DND-41 (cell line): ENCODE measurements at regions not wholly inside any gene's neighbourhood (a gene's known extent, or its start where the extent isn't known, plus 50 kb on each side); places are given as distances from the start of the nearest gene placed in this dataset.

Experiments
- ATAC-seq: fragments of 200-7000 bp; cut with Tn5 transposase; 3 replicates; pipeline ENCODE4 v1.9.1; 2021; ENCODE audit warnings: low read depth; ENCODE audit not compliant: insufficient read depth
- DNase-seq: peaks from one replicate; pipeline ENCODE4 v3.0.0-alpha.2; 2020
- H2AFZ ChIP-seq: 2 replicates; pipeline ENCODE4 v1.6.0; 2012; ENCODE audit warnings: low read depth, low read length
- H3K27ac ChIP-seq: 2 replicates; pipeline ENCODE4 v1.5.1; 2012; ENCODE audit warnings: low read length, inconsistent platforms
- H3K27me3 ChIP-seq: fragments of 200-600 bp; sonication (generic); 2 replicates; pipeline ENCODE4 v1.6.0; 2012; ENCODE audit warnings: low read length, mild to moderate bottlenecking, inconsistent platforms; ENCODE audit not compliant: insufficient read depth, poor library complexity
- H3K36me3 ChIP-seq: 2 replicates; pipeline ENCODE4 v1.5.1; 2012; ENCODE audit warnings: low read length, inconsistent platforms; ENCODE audit not compliant: insufficient read depth
- H3K4me1 ChIP-seq: 2 replicates; pipeline ENCODE4 v1.5.1; 2012; ENCODE audit warnings: mild to moderate bottlenecking, low read length; ENCODE audit not compliant: insufficient read depth
- H3K4me2 ChIP-seq: 2 replicates; pipeline ENCODE4 v1.6.0; 2012; ENCODE audit warnings: mild to moderate bottlenecking, moderate library complexity, low read length, inconsistent platforms; ENCODE audit not compliant: insufficient read depth
- H3K4me3 ChIP-seq, 2 experiments: fragments of 200-600 bp in 1 of 2; shearing (Covaris generic) in 1 of 2; 2 replicates each; pipeline ENCODE4 v1.5.1; 2012 to 2016; ENCODE audit warnings: inconsistent platforms in 2 of 2, low read length in 2 of 2, mild to moderate bottlenecking in 2 of 2, low read depth in 1 of 2, moderate library complexity in 1 of 2
- H3K79me2 ChIP-seq: 2 replicates; pipeline ENCODE4 v1.6.0; 2012; ENCODE audit warnings: low read length, inconsistent platforms; ENCODE audit not compliant: insufficient read depth
- H3K9ac ChIP-seq: 2 replicates; pipeline ENCODE4 v1.6.0; 2012; ENCODE audit warnings: low read depth, mild to moderate bottlenecking, inconsistent platforms, low read length, moderate library complexity
- H3K9me3 ChIP-seq: 2 replicates; pipeline ENCODE4 v1.5.1; 2012; ENCODE audit warnings: low read length, moderate library complexity, mild to moderate bottlenecking, inconsistent platforms; ENCODE audit not compliant: insufficient read depth, severe bottlenecking
- H4K20me1 ChIP-seq: 2 replicates; pipeline ENCODE4 v1.6.0; 2012; ENCODE audit warnings: low read length; ENCODE audit not compliant: insufficient read depth
- EZH2 ChIP-seq: IDR thresholded peaks from 3 replicates; pipeline ENCODE4 v1.6.1; 2012; ENCODE audit warnings: borderline replicate concordance, low read depth, mild to moderate bottlenecking, moderate library complexity, low read length, inconsistent platforms; ENCODE audit not compliant: severe bottlenecking
- TF ChIP-seq, protein P1 (sequence below): IDR thresholded peaks from 2 replicates; pipeline ENCODE4 v1.5.1; 2012; ENCODE audit warnings: borderline replicate concordance, low read length, moderate library complexity, mild to moderate bottlenecking; ENCODE audit not compliant: poor library complexity, severe bottlenecking; ENCODE audit errors: extremely low read depth

DNA sequence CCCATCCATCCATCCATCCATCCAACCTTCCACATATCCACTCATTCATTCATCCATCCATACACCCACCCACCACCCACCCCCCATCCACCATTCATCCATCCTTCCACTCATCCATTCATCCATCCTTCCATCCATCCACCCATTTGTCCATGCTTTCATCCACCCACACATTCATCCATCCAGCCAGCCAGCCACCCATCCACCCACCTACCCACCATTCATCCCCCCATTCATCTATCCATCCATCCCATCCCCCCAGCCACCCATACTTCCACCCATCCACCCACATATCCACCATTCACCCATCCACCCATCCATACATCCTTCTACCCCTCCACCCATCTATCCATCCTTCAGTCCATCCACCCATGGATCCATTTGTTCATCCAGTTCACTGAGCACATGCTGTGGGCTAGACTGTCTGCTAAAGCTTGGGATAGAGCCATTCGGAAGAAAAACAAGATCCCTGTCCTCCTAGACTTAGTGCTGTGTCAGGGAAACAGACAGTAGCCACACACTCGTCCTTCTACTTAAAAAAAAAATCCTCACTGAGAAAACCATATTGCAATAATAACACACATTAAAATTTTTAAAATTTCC is 377.5 kb downstream of the ADGRD1 start:
- no peak overlapping the region for H3K27ac ChIP-seq
- TF ChIP-seq EZH2, result no peak
- TF ChIP-seq, protein P1, sequence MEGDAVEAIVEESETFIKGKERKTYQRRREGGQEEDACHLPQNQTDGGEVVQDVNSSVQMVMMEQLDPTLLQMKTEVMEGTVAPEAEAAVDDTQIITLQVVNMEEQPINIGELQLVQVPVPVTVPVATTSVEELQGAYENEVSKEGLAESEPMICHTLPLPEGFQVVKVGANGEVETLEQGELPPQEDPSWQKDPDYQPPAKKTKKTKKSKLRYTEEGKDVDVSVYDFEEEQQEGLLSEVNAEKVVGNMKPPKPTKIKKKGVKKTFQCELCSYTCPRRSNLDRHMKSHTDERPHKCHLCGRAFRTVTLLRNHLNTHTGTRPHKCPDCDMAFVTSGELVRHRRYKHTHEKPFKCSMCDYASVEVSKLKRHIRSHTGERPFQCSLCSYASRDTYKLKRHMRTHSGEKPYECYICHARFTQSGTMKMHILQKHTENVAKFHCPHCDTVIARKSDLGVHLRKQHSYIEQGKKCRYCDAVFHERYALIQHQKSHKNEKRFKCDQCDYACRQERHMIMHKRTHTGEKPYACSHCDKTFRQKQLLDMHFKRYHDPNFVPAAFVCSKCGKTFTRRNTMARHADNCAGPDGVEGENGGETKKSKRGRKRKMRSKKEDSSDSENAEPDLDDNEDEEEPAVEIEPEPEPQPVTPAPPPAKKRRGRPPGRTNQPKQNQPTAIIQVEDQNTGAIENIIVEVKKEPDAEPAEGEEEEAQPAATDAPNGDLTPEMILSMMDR, result no peak
- no peaks in the 10 kb centered on the region for H3K27me3 ChIP-seq
- no peaks in the 10 kb centered on the region for H3K9me3 ChIP-seq
- ATAC-seq (no peak), DNase-seq (no peak)
- H2AFZ ChIP-seq, result no peak overlapping the region
- H3K9ac ChIP-seq, result no peak overlapping the region
- H3K36me3 ChIP-seq, result no peaks in the 10 kb centered on the region
- no peaks in the 10 kb centered on the region for H3K79me2 ChIP-seq
- no peak overlapping the region for H3K4me2 ChIP-seq
- H3K4me1 ChIP-seq, result no peaks in the 10 kb centered on the region
- no peak overlapping the region for H3K4me3 ChIP-seq
- no peaks in the 10 kb centered on the region for H4K20me1 ChIP-seq

DNA sequence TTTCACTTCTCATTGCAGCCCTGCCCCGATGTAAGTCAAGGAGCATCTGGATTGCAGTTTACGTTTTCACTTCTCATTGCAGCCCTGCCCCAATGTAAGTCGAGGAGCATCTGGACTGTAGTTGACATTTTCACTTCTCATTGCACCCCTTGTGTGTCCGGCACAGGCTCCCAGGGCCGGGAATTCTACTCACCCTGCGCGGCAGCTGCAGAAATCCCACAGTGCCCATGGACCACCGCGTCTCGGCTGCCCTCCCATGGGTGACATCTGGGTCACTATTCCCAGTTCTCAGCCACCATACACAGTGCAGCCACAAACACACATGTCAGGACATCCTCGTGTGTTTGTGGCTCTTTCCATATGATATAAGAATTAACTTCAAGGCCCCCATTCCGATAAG is 378.5 kb downstream of the ADGRD1 start:
- ATAC-seq, result no peak
- no peaks in the 10 kb centered on the region for H3K4me1 ChIP-seq
- no peaks in the 10 kb centered on the region for H3K27me3 ChIP-seq

DNA sequence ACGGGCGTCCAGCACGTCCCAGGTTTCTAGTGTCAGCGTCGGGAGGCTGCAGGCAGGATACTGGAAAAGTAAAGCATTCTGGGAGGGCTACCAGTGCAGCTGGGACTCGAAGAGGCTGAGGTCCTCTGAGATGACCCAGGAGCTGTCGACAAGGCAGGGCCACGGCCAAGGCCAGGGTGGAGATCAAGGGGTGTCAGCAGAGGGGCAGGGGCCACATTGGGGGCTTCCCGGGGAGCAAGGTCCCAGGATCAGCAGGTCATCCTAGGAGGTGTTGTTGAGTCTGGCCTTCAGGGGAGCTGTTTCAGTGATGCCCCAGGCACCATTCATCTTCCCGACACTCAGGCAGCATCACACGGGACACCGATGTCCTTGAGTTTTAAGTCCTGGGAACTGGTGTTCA is 377.8 kb upstream of the SFSWAP start:
- H3K27me3 ChIP-seq, result no peaks in the 10 kb centered on the region
- H3K27ac ChIP-seq, result no peak overlapping the region
- no peaks in the 10 kb centered on the region for H3K4me1 ChIP-seq
- H3K36me3 ChIP-seq, result no peaks in the 10 kb centered on the region
- H4K20me1 ChIP-seq, result no peaks in the 10 kb centered on the region
- H3K4me2 ChIP-seq, result no peak overlapping the region
- no peak overlapping the region for H3K4me3 ChIP-seq
- ATAC-seq (no peak), DNase-seq (no peak)
- H3K79me2 ChIP-seq, result no peaks in the 10 kb centered on the region
- H2AFZ ChIP-seq, result no peak overlapping the region
- no peaks in the 10 kb centered on the region for H3K9me3 ChIP-seq
- TF ChIP-seq EZH2, result no peak
- TF ChIP-seq, protein P1, result no peak
- H3K9ac ChIP-seq, result no peak overlapping the region

More for the DNA sequence above, 378.5 kb downstream of the ADGRD1 start:
- Histone ChIP-seq H3K27ac (no peak overlapping the region), H3K9ac (no peak overlapping the region), H3K79me2 (no peaks in the 10 kb centered on the region), H3K4me3 (no peak overlapping the region), H3K4me2 (no peak overlapping the region), H3K36me3 (no peaks in the 10 kb centered on the region), H2AFZ (no peak overlapping the region), H4K20me1 (no peaks in the 10 kb centered on the region), H3K9me3 (no peaks in the 10 kb centered on the region)
- no peak for DNase-seq
- TF ChIP-seq EZH2, result no peak
- TF ChIP-seq, protein P1, result no peak
